ENCODE measurements at regions not wholly inside any gene's neighbourhood (a gene's known extent, or its start where the extent isn't known, plus 50 kb on each side); places are given as distances from the start of the nearest gene placed in this dataset.
"Not testable (repeated sequence)": the region's sequence is repeated elsewhere in the genome, so short reads cannot be mapped to it uniquely, and the experiment has no call there.

GRCh38 chr1:82386365-82387011 lies 585.8 kb downstream of the ADGRL2 start:
- no peak for DNase-seq

- DNase-seq, result no peak
Measured at GRCh38 chr1:82384776-82385175, 584.0 kb downstream of the ADGRL2 start.

GRCh38 chr1:82377201-82377884 lies 576.6 kb downstream of the ADGRL2 start:
- no peak for DNase-seq

- no peak for DNase-seq
Measured at GRCh38 chr1:82373710-82374109, 573.0 kb downstream of the ADGRL2 start.

GRCh38 chr1:82371844-82372498 lies 571.2 kb downstream of the ADGRL2 start:
- DNase-seq, result no peak

- no peak for DNase-seq
Measured at GRCh38 chr1:82367456-82367855, 566.7 kb downstream of the ADGRL2 start.

GRCh38 chr1:82366689-82367088 lies 566.0 kb downstream of the ADGRL2 start:
- no peak for DNase-seq

- not testable (repeated sequence) for DNase-seq
Measured at GRCh38 chr1:82359541-82359940, 558.8 kb downstream of the ADGRL2 start.

GRCh38 chr1:82358706-82359105 lies 558.0 kb downstream of the ADGRL2 start:
- DNase-seq, result not testable (repeated sequence)

GRCh38 chr1:82354546-82354945 lies 553.8 kb downstream of the ADGRL2 start:
- DNase-seq, result not testable (repeated sequence)

- DNase-seq, result no peak
Measured at GRCh38 chr1:82348487-82348886, 547.8 kb downstream of the ADGRL2 start.

GRCh38 chr1:82346141-82346540 lies 545.4 kb downstream of the ADGRL2 start:
- no peak for DNase-seq

GRCh38 chr1:82343381-82343780 lies 542.6 kb downstream of the ADGRL2 start:
- DNase-seq, result no peak

GRCh38 chr1:82337635-82338034 lies 536.9 kb downstream of the ADGRL2 start:
- DNase-seq, result no peak

GRCh38 chr1:82330330-82330729 lies 529.6 kb downstream of the ADGRL2 start:
- DNase-seq, result no peak

GRCh38 chr1:82329226-82329625 lies 528.5 kb downstream of the ADGRL2 start:
- DNase-seq, result no peak

GRCh38 chr1:82323144-82323841 lies 522.6 kb downstream of the ADGRL2 start:
- no peak for DNase-seq

GRCh38 chr1:82321794-82322193 lies 521.1 kb downstream of the ADGRL2 start:
- no peak for DNase-seq

- no peak for DNase-seq
Measured at GRCh38 chr1:82319546-82319945, 518.8 kb downstream of the ADGRL2 start.

GRCh38 chr1:82318921-82319320 lies 518.2 kb downstream of the ADGRL2 start:
- no peak for DNase-seq

- DNase-seq, result no peak
Measured at GRCh38 chr1:82318265-82318664, 517.5 kb downstream of the ADGRL2 start.

- no peak for DNase-seq
Measured at GRCh38 chr1:82317671-82318070, 516.9 kb downstream of the ADGRL2 start.

- DNase-seq, result no peak
Measured at GRCh38 chr1:82299656-82300055, 498.9 kb downstream of the ADGRL2 start.

GRCh38 chr1:82299056-82299455 lies 498.3 kb downstream of the ADGRL2 start:
- DNase-seq, result no peak
